GM10248 (cell line): ENCODE measurements at regions not wholly inside any gene's neighbourhood (a gene's known extent, or its start where the extent isn't known, plus 50 kb on each side); places are given as distances from the start of the nearest gene placed in this dataset.

Experiments
- CTCF ChIA-PET: fragments of 300-600 bp; sonication (Branson Sonifier 250); formaldehyde crosslinking; extraction: SDS; loops from one replicate; lab custom pipeline; 2021; ENCODE audit warnings: antibody characterized with exemption; lab: Yijun Ruan, JAX
- POLR2A ChIA-PET: fragments of 350-650 bp; sonication (Branson Sonifier 250); formaldehyde crosslinking; extraction: SDS; loops from one replicate; lab custom pipeline; 2020; ENCODE audit warnings: antibody characterized with exemption; lab: Yijun Ruan, JAX
- DNase-seq: peaks from one replicate; pipeline ENCODE4 v3.0.0; 2012; ENCODE audit errors: extremely low spot score
- TF ChIP-seq, protein P1 (sequence below): IDR thresholded peaks from 2 replicates; pipeline ENCODE4 v1.5.1; 2012; ENCODE audit warnings: mild to moderate bottlenecking, low read depth; ENCODE audit errors: extremely low read depth, missing control alignments, control extremely low read depth

DNA sequence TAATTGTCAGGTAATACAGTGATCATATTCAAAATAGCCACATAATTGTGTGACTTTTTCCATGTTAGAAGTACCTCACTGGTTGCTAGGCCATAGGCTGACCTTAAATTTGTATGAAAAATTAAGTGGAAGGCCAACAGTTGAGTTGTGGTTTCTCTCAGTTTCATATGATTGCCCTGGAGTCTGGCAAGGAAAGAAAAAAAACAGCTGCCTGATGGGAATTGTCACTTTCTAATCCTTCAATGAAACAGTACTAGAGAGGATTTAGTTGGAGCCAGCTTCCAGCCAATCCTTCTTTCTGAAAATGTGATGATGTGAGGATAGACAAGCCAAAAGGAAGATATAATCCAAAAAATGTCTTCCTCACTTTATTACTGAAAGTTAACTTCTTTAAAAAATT is 113.6 kb downstream of the ALX1 start:
- ChIA-PET POLR2A (no interaction called here), CTCF (no interaction called here)

DNA sequence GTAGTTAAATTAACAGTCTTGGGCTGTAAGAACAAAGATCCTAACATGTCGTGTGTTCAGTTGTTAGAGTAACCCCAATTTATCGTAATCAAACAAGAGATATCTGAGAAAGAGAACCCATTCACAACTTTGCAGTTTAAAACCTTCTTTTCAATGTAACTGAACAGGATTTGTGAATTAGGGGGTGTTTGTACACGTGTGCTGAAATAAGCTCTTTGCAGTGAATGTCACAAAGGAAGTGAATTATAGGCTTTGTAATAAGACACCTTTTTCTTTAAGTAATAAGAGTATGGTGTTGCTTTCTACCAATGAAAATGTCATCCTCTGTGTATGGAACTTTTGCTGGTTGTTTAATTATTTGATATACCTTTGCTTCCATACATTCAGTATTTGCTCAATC is 114.0 kb downstream of the ALX1 start:
- TF ChIP-seq, protein P1, sequence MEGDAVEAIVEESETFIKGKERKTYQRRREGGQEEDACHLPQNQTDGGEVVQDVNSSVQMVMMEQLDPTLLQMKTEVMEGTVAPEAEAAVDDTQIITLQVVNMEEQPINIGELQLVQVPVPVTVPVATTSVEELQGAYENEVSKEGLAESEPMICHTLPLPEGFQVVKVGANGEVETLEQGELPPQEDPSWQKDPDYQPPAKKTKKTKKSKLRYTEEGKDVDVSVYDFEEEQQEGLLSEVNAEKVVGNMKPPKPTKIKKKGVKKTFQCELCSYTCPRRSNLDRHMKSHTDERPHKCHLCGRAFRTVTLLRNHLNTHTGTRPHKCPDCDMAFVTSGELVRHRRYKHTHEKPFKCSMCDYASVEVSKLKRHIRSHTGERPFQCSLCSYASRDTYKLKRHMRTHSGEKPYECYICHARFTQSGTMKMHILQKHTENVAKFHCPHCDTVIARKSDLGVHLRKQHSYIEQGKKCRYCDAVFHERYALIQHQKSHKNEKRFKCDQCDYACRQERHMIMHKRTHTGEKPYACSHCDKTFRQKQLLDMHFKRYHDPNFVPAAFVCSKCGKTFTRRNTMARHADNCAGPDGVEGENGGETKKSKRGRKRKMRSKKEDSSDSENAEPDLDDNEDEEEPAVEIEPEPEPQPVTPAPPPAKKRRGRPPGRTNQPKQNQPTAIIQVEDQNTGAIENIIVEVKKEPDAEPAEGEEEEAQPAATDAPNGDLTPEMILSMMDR, result no peak
- POLR2A ChIA-PET, result no interaction called here
- CTCF ChIA-PET, result no interaction called here
- no peak for DNase-seq

More for the DNA sequence above, 113.6 kb downstream of the ALX1 start:
- TF ChIP-seq, protein P1, result no peak
- DNase-seq, result no peak

DNA sequence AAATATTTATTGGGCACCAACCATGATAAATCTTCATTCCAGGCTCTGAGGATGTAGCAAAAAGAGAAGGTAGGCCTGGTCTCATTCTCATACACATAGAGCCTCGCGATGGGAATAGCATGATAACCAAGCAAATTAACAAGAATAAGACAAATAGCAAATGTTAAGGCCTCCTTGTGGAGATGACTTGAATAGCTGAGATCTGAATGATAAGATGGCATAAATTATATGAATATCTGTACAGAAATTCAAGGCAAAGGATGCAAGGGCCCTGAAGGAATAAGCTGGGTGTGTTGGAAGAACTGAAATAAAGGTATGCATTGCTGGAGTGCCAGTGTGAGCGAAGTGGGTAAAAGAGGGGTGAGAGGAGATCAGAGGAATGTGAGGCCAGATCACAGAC is 114.8 kb downstream of the ALX1 start:
- ChIA-PET POLR2A (no interaction called here), CTCF (interaction anchor here (2.8 kb wide), 1 partner anchor 14 kb away, joined by 10 read pairs; no protein-coding TSS in a partner anchor)
- no peak for DNase-seq
- TF ChIP-seq, protein P1, result no peak

- ChIA-PET POLR2A (no interaction called here), CTCF (interaction anchor here (0.9 kb wide), 1 partner anchor 20 kb away, joined by 3 read pairs; no protein-coding TSS in a partner anchor)
- TF ChIP-seq, protein P1, result no peak
- no peak for DNase-seq
Measured at GRCh38 chr12:85405262-85405661, 125.2 kb downstream of the ALX1 start.

- CTCF ChIA-PET, result interaction anchor here (0.9 to 3.9 kb wide), 3 partner anchors 9 to 19 kb away, joined by 3 to 18 read pairs (median 3); no protein-coding TSS in a partner anchor
- DNase-seq, result no peak
Measured at GRCh38 chr12:85405781-85406522, 125.9 kb downstream of the ALX1 start.

DNA sequence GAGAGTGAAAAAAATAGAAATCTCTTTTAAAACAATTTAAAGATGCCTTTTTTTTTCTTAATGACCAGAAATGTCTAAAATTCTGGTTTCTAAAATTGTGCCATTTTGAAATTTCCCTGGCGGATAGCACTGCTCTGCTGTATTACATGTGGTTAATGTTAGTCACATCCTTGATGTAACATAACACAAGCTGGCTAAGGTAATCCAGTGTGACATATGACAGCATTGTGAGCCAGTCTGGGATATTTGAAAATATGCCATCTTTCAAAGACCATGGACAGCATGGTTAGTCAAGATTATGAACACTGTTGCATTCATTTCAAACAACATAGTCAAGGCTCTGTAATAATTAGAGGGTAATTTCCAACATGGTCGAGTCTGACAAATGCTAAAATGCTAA is 133.2 kb downstream of the ALX1 start:
- CTCF ChIA-PET, result no interaction called here
- TF ChIP-seq, protein P1, result no peak
- no peak for DNase-seq
- POLR2A ChIA-PET, result no interaction called here

More at GRCh38 chr12:85405781-85406522, 125.9 kb downstream of the ALX1 start:
- TF ChIP-seq, protein P1, result no peak
- POLR2A ChIA-PET, result no interaction called here
